Thoracic aorta (tissue), 2 donors: ENCODE measurements at regions not wholly inside any gene's neighbourhood (a gene's known extent, or its start where the extent isn't known, plus 50 kb on each side); places are given as distances from the start of the nearest gene placed in this dataset.

Experiments used
- ATAC-seq: fragments of 150-250 bp; one replicate; pipeline ENCODE4 v1.8.0; 2017; ENCODE audit warnings: low read depth; ENCODE audit not compliant: insufficient number of reproducible peaks, low FRiP score
- DNase-seq: peaks from one replicate; pipeline ENCODE4 v3.0.0-alpha.2; 2020; ENCODE audit warnings: low spot score
- H3K27ac ChIP-seq, 2 donors: fragments of 200-600 bp; sonication (generic); 1 replicate in 1 of 2; 2 replicates in 1 of 2; pipeline ENCODE4 v1.5.1; 2016; ENCODE audit warnings: mild to moderate bottlenecking in 2 of 2, moderate library complexity in 2 of 2
- H3K27me3 ChIP-seq: fragments of 200-600 bp; sonication (generic); replicated peaks from 2 replicates; pipeline ENCODE4 v1.6.0; 2016; ENCODE audit warnings: mild to moderate bottlenecking; ENCODE audit not compliant: insufficient read depth
- H3K36me3 ChIP-seq: fragments of 200-600 bp; sonication (generic); one replicate; pipeline ENCODE4 v1.5.1; 2016
- H3K4me1 ChIP-seq, 2 donors: fragments of 200-600 bp; sonication (generic); 1 replicate in 1 of 2; 2 replicates in 1 of 2; pipeline versions ENCODE4 v1.5.1 to v1.6.0; 2016; ENCODE audit warnings: low read depth in 2 of 2, mild to moderate bottlenecking in 1 of 2; ENCODE audit not compliant: control insufficient read depth in 1 of 2
- H3K4me3 ChIP-seq: fragments of 200-600 bp; sonication (generic); 2 replicates; pipeline ENCODE4 v1.5.1; 2016; ENCODE audit warnings: mild to moderate bottlenecking
- H3K9me3 ChIP-seq: fragments of 200-600 bp; sonication (generic); 2 replicates; pipeline ENCODE4 v1.5.1; 2016
- TF ChIP-seq, protein P1 (sequence below): fragments of 200-600 bp; sonication (generic); IDR thresholded peaks from one replicate; pipeline ENCODE4 v1.5.1; 2019; ENCODE audit warnings: antibody characterized with exemption

DNA sequence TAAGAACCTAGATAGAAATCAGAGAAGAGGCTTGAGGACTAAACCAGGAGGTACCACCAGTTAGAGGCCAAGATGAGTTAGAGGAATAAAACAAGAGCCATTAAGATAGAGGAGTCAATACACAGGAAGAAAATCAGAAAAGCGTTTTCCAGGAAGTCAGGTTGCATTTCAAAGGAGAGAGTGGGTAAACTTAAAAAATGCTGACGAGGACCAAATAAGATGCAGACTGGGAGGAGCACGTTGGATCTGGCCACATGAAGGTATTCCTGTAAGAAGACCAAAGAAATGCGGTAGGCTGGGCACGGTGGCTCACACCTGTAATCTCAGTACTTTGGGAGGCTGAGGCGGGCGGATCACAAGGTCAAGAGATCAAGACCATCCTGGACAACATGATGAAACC lies 533.1 kb upstream of the TENM3 start:
- Histone ChIP-seq H3K4me3 (no peak overlapping the region), H3K4me1 (no peaks in the 10 kb centered on the region), H3K36me3 (no peaks in the 10 kb centered on the region), H3K27me3 (no peaks in the 10 kb centered on the region), H3K27ac (no peak overlapping the region), H3K9me3 (no peaks in the 10 kb centered on the region)
- TF ChIP-seq, protein P1, sequence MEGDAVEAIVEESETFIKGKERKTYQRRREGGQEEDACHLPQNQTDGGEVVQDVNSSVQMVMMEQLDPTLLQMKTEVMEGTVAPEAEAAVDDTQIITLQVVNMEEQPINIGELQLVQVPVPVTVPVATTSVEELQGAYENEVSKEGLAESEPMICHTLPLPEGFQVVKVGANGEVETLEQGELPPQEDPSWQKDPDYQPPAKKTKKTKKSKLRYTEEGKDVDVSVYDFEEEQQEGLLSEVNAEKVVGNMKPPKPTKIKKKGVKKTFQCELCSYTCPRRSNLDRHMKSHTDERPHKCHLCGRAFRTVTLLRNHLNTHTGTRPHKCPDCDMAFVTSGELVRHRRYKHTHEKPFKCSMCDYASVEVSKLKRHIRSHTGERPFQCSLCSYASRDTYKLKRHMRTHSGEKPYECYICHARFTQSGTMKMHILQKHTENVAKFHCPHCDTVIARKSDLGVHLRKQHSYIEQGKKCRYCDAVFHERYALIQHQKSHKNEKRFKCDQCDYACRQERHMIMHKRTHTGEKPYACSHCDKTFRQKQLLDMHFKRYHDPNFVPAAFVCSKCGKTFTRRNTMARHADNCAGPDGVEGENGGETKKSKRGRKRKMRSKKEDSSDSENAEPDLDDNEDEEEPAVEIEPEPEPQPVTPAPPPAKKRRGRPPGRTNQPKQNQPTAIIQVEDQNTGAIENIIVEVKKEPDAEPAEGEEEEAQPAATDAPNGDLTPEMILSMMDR = no peak
- ATAC-seq (no peak), DNase-seq (no peak)

DNA sequence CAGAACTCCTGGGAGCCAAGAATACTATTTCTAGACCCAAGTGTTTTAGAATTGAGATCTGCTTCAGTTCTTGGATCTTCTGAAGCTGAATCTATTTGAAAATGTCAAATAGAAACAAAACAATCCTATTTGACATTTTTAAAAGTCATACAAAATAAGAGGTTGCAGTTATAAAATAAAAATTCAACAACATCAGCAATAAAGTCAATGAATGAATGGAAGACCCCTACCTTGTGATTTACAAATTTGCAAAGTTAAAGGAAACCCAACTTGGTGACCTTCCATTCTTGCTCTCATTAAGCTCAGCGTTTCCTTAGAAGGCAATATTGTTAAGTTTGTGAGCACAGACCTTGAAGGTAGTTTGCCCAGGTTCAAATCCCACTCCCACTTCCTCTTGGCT lies 531.8 kb upstream of the TENM3 start:
- no peaks in the 10 kb centered on the region for H3K36me3 ChIP-seq

DNA sequence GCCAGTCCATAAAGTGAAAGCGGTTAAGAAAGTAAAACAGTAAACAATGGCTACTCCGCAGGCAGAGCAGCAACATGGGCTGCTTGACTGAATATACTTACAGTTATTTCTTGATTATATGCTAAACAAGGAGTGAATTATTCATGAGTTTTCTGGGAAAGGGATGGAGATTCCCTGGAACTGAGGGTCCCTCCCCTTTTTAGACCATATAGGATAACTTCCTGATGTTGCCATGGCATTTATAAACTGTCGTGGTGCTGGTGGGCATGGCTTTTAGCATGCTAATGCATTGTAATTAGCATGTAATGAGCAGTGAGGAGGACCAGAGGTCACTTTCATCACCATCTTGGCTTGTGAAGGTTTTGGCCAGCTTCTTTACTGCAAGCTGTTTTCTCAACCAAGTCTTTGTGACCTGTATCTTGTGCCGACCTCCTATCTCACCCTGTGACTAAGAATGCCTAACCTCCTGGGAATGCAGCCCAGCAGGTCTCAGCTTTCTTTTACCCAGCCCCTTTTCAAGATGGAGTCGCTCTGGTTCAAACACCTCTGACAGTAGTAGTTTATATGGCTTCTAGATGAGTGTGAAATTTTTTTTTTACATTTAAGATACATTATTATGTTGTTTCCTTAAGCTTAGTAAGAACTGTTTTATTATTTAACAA lies 514.8 kb upstream of the TENM3 start:
- ATAC-seq = no peak
- Histone ChIP-seq H3K4me3 (no peak overlapping the region), H3K36me3 (no peaks in the 10 kb centered on the region), H3K4me1 (no peaks in the 10 kb centered on the region), H3K27me3 (no peaks in the 10 kb centered on the region), H3K27ac (no peak overlapping the region), H3K9me3 (no peaks in the 10 kb centered on the region)
- DNase-seq = no peak
- TF ChIP-seq, protein P1 = no peak

More for the DNA sequence above, 531.8 kb upstream of the TENM3 start:
- DNase-seq (no peak), ATAC-seq (no peak)
- no peaks in the 10 kb centered on the region for H3K4me1 ChIP-seq
- H3K27me3 ChIP-seq = no peaks in the 10 kb centered on the region
- H3K4me3 ChIP-seq = no peak overlapping the region
- no peaks in the 10 kb centered on the region for H3K9me3 ChIP-seq
- TF ChIP-seq, protein P1 = no peak
- no peak overlapping the region for H3K27ac ChIP-seq

DNA sequence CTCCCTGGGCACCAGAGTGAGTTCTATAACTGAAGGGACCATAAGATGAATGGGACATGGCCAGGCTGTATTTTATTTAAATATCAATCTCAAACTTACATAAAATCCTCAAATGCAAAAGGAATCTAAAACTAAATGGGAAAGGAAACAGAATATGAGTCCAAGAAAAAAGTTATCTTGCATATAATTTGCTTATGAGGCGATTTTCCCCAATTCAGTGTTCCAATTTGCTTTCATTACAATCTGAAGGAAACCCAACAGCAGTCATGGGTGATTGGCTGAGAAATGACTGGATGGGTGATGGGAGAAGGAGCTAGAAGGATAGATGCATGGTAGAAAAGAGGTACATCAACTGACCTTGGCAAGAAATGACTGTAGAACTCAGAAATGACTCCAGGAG lies 511.3 kb upstream of the TENM3 start:
- H3K9me3 ChIP-seq = no peaks in the 10 kb centered on the region
- H3K27ac ChIP-seq = no peak overlapping the region
- ATAC-seq (no peak), DNase-seq (no peak)
- no peaks in the 10 kb centered on the region for H3K36me3 ChIP-seq
- no peaks in the 10 kb centered on the region for H3K4me1 ChIP-seq
- TF ChIP-seq, protein P1 = no peak
- H3K27me3 ChIP-seq = no peaks in the 10 kb centered on the region
- no peak overlapping the region for H3K4me3 ChIP-seq

DNA sequence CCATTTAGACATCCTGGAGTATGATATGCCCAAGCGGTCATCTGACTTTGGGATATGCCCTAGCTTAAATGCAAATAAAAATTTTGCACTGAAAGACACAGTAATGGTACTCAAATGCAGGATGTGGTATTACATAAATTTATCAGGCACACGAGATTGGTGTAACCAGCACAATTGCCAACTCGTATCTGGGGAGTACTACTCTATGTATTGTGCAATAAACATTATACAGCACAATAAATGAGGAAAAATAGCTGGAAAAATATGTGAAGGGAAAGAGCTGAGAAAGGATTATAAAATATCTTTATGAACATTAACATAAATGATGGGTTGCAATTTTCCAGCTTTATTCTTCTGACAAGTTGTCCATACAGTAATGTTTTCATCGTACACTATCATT lies 505.5 kb upstream of the TENM3 start:
- no peaks in the 10 kb centered on the region for H3K36me3 ChIP-seq
- no peak for ATAC-seq
- no peak for DNase-seq

More for the DNA sequence above, 505.5 kb upstream of the TENM3 start:
- Histone ChIP-seq H3K27me3 (no peaks in the 10 kb centered on the region), H3K9me3 (no peaks in the 10 kb centered on the region), H3K4me1 (no peaks in the 10 kb centered on the region), H3K4me3 (no peak overlapping the region), H3K27ac (no peak overlapping the region)
- TF ChIP-seq, protein P1 = no peak
